ENCODE measurements at regions not wholly inside any gene's neighbourhood (a gene's known extent, or its start where the extent isn't known, plus 50 kb on each side); places are given as distances from the start of the nearest gene placed in this dataset.

DNA sequence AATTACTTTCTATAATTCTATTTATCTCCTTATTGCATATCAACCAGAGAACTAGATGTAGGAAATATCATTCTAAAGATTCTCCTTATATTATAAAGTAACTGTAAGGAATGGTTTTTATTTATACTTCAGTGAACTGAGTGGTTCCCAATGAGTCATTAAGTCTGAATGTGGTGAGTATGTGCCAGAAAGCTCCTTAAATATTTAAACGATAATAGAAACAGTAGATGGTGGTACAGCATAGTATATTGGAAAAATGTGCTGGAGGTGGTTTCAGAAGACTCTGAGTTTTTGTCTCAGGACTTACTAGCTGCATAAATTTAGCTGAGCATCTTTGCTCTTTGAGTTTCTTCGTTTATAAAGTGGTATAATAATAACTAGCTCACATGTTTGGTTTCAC lies 653.5 kb downstream of the FAM181B start:
- POLR2A ChIA-PET = no interaction called here
- ATAC-seq (no peak), DNase-seq (ENCODE audit: low read depth in 1 of 2, low spot score in 1 of 2) (no peak), FAIRE-seq (no peak)
- CTCF ChIA-PET = no interaction called here
- H3K9me3 ChIP-seq = no peaks in the 10 kb centered on the region; the same call in 2 of the 3 replicates
- no peaks in the 10 kb centered on the region for H3K4me1 ChIP-seq
- H3K4me2 ChIP-seq = no peak overlapping the region
- H3K27ac ChIP-seq = no peak overlapping the region
- WGBS (ENCODE audit: missing lambda C conversion rate) = 5% methylated on average over 2 of the region's 2 CpGs
- no peak overlapping the region for H3K4me3 ChIP-seq
- TF ChIP-seq NFE2L2 (conservative IDR thresholded peaks at IDR 0.05; ENCODE audit: low read length) (no peak), NPAS2 (CRISPR knock-in tag; IDR thresholded peaks at IDR 0.05; ENCODE audit: borderline replicate concordance) (no peak), RAD21 (conservative IDR thresholded peaks at IDR 0.05 in 1 of 2, IDR thresholded peaks at IDR 0.05 in 1 of 2) (no peak), MAZ (IDR thresholded peaks at IDR 0.05; ENCODE audit: borderline replicate concordance, low read depth, low read length) (no peak), JUNB (IDR thresholded peaks at IDR 0.05) (no peak), KDM5A (IDR thresholded peaks at IDR 0.05) (no peak), HOXA7 (CRISPR knock-in tag; IDR thresholded peaks at IDR 0.05) (no peak), RARB (CRISPR knock-in tag; IDR thresholded peaks at IDR 0.05) (no peak), RNF2 (IDR thresholded peaks at IDR 0.05; ENCODE audit: borderline replicate concordance, low read depth) (no peak), FOSL2 (IDR thresholded peaks at IDR 0.05) (no peak), FOSL2 (CRISPR knock-in tag; IDR thresholded peaks at IDR 0.05) (no peak), ZC3H11A (IDR thresholded peaks at IDR 0.05) (no peak), EHMT2 (IDR thresholded peaks at IDR 0.05; ENCODE audit: low read depth) (no peak), MAFK (IDR thresholded peaks at IDR 0.05; ENCODE audit: partially characterized antibody) (no peak), ZSCAN20 (CRISPR knock-in tag; IDR thresholded peaks at IDR 0.05) (no peak), KDM1A (IDR thresholded peaks at IDR 0.05; ENCODE audit: low read depth) (no peak)

DNA sequence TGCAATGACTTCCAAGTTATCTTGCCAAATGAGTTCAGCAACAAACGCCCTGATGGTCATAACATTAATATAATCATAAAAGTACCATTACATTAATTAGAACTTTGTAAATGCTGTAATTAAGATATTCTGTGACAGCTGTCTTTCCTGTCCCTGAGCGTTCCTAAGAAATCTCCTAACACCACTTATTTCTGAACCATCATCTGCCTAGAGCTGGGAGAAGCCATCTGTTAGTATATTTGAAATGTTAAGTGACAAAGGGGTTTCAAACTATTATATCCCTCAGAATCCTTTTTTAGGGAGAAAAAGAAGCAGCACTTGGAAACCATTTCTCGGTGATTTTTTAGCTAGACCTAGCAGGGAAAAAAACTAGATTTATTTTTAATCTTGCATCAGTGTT lies 657.5 kb downstream of the FAM181B start:
- ATAC-seq (no peak), FAIRE-seq (no peak), DNase-seq (ENCODE audit: low read depth in 1 of 2, low spot score in 1 of 2) (no peak)
- H3K4me2 ChIP-seq = no peak overlapping the region
- TF ChIP-seq CHD2 (IDR thresholded peaks at IDR 0.05; ENCODE audit: low read length, partially characterized antibody) (no peak), KDM5A (IDR thresholded peaks at IDR 0.05) (no peak), HDAC2 (IDR thresholded peaks at IDR 0.05) (no peak), CEBPB (IDR thresholded peaks at IDR 0.05) (no peak), JUNB (IDR thresholded peaks at IDR 0.05) (no peak), MAZ (IDR thresholded peaks at IDR 0.05; ENCODE audit: borderline replicate concordance, low read depth, low read length) (no peak), GATA3 (IDR thresholded peaks at IDR 0.05; ENCODE audit: borderline replicate concordance) (no peak), TFCP2L1 (CRISPR knock-in tag; IDR thresholded peaks at IDR 0.05) (no peak), BHLHE40 (IDR thresholded peaks at IDR 0.05; ENCODE audit: low read depth, low read length) (no peak), MYC (IDR thresholded peaks at IDR 0.05; ENCODE audit: borderline replicate concordance, low read length) (no peak), FOSL2 (IDR thresholded peaks at IDR 0.05) (no peak), FOSL2 (CRISPR knock-in tag; IDR thresholded peaks at IDR 0.05) (no peak)
- H3K9me3 ChIP-seq = no peaks in the 10 kb centered on the region; the same call in 2 of the 3 replicates
- CTCF ChIA-PET = no interaction called here
- H3K27ac ChIP-seq = no peak overlapping the region
- 0% methylated on average over 3 of the region's 3 CpGs for WGBS (ENCODE audit: missing lambda C conversion rate)
- no peak overlapping the region for H3K4me3 ChIP-seq
- POLR2A ChIA-PET = no interaction called here
- no peaks in the 10 kb centered on the region for H3K4me1 ChIP-seq

DNA sequence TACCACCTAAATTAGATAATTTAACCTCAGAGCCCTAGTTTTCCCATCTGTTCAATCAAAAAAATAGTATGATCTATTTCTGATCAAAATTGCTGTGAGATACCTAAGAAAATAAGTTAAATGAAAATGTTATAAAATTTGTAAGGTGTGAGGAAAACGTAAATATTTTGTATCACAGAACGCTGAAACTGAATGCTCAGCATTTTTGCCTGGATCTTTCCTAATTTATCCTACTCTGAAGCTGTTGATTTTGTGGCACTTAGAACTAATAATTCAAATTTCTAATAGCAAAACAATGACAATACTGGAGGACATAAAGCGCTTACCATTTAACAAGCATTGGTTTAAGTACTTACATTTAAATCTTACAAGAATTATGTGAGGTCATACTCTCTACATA lies 674.2 kb downstream of the FAM181B start:
- Histone ChIP-seq H3K4me1 (no peaks in the 10 kb centered on the region), H3K9me3 (no peaks in the 10 kb centered on the region), H3K27ac (no peak overlapping the region), H3K4me2 (no peak overlapping the region), H3K4me3 (no peak overlapping the region)
- ChIA-PET CTCF (no interaction called here), POLR2A (no interaction called here)
- ATAC-seq (no peak), FAIRE-seq (no peak), DNase-seq (ENCODE audit: low read depth in 1 of 2, low spot score in 1 of 2) (no peak)
- no peak for TF ChIP-seq HOXB13 (CRISPR knock-in tag; IDR thresholded peaks at IDR 0.05; ENCODE audit: low read depth)
- peak; percentile 50 for TF ChIP-seq MAFK (IDR thresholded peaks at IDR 0.05; ENCODE audit: partially characterized antibody)
- 25% methylated on average over 3 of the region's 3 CpGs for WGBS (ENCODE audit: missing lambda C conversion rate)

DNA sequence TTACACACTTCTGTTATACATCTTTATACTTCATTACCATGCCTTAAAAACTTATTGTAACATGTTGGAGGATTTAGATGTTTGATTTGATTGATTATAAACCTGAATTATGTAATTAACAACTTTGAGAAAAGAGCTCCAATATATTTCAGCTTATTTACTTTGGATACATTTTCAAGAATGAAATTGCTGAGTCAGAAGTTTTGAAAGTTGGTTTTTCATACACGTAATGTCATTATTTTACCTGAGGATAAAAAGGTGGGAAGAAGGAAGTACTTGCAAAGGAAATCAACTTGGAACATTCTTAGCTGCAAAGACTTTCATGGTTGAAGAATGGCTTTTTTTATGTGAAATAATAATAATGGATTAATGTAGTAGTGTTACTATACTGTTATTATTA lies 677.2 kb downstream of the FAM181B start:
- FAIRE-seq = no peak
- Histone ChIP-seq H3K9me3 (no peaks in the 10 kb centered on the region), H3K4me3 (no peak overlapping the region), H3K27ac (no peak overlapping the region), H3K4me1 (no peaks in the 10 kb centered on the region), H3K4me2 (no peak overlapping the region)
- ATAC-seq = no peak
- ChIA-PET CTCF (interaction anchor here (0.6 kb wide), 1 partner anchor 326 kb away, joined by 4 read pairs; no protein-coding TSS in a partner anchor), POLR2A (no interaction called here)
- WGBS (ENCODE audit: missing lambda C conversion rate) = 22% methylated on average over 1 of the region's 1 CpG
- DNase-seq (ENCODE audit: low read depth in 1 of 2, low spot score in 1 of 2) = no peak
- TF ChIP-seq JUN (IDR thresholded peaks at IDR 0.05) (no peak), KDM5A (IDR thresholded peaks at IDR 0.05) (no peak), RAD21 (conservative IDR thresholded peaks at IDR 0.05 in 1 of 2, IDR thresholded peaks at IDR 0.05 in 1 of 2) (no peak), MAFK (IDR thresholded peaks at IDR 0.05; ENCODE audit: partially characterized antibody) (peak; percentile 92)
- TF ChIP-seq, protein P1, sequence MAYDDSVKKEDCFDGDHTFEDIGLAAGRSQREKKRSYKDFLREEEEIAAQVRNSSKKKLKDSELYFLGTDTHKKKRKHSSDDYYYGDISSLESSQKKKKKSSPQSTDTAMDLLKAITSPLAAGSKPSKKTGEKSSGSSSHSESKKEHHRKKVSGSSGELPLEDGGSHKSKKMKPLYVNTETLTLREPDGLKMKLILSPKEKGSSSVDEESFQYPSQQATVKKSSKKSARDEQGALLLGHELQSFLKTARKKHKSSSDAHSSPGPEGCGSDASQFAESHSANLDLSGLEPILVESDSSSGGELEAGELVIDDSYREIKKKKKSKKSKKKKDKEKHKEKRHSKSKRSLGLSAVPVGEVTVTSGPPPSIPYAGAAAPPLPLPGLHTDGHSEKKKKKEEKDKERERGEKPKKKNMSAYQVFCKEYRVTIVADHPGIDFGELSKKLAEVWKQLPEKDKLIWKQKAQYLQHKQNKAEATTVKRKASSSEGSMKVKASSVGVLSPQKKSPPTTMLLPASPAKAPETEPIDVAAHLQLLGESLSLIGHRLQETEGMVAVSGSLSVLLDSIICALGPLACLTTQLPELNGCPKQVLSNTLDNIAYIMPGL (CRISPR knock-in tag; IDR thresholded peaks at IDR 0.05; ENCODE audit: borderline replicate concordance) = no peak
